ENCODE measurements at regions not wholly inside any gene's neighbourhood (a gene's known extent, or its start where the extent isn't known, plus 50 kb on each side); places are given as distances from the start of the nearest gene placed in this dataset.

DNA sequence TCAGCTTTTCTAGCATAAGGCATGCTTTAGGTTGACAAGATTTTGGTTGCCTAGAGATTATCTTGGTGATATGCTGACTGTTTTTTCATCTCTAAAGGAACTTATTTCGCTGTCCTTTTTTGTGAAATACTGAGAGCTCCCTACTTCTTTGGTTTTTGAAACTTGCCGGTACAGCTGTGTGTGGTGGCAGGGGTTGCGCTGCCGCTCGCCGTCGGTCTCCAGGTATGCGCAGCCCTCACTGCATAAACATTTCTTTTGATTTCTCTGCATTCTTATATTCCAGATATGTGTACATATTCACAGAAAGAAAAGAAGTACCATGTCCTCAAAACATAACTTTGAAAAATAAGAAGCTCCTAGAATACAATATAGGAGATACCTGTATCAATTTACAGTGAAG is 106.4 kb upstream of the SYNDIG1 start:
- TF ChIP-seq, protein P1, sequence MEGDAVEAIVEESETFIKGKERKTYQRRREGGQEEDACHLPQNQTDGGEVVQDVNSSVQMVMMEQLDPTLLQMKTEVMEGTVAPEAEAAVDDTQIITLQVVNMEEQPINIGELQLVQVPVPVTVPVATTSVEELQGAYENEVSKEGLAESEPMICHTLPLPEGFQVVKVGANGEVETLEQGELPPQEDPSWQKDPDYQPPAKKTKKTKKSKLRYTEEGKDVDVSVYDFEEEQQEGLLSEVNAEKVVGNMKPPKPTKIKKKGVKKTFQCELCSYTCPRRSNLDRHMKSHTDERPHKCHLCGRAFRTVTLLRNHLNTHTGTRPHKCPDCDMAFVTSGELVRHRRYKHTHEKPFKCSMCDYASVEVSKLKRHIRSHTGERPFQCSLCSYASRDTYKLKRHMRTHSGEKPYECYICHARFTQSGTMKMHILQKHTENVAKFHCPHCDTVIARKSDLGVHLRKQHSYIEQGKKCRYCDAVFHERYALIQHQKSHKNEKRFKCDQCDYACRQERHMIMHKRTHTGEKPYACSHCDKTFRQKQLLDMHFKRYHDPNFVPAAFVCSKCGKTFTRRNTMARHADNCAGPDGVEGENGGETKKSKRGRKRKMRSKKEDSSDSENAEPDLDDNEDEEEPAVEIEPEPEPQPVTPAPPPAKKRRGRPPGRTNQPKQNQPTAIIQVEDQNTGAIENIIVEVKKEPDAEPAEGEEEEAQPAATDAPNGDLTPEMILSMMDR (IDR thresholded peaks at IDR 0.05), result no peak
- no peak for TF ChIP-seq POLR2A (IDR thresholded peaks at IDR 0.05)
